GM12864 (cell line): ENCODE measurements at regions not wholly inside any gene's neighbourhood (a gene's known extent, or its start where the extent isn't known, plus 50 kb on each side); places are given as distances from the start of the nearest gene placed in this dataset.

Experiments
- DNase-seq: peaks from one replicate; pipeline ENCODE4 v3.0.0-alpha.2; 2011; ENCODE audit warnings: low read depth
- H3K4me3 ChIP-seq: 2 replicates; pipeline ENCODE4 v1.5.1; 2011; ENCODE audit warnings: mild to moderate bottlenecking, low read depth, low read length, control low read depth
- TF ChIP-seq, protein P1 (sequence below): IDR thresholded peaks from 2 replicates; pipeline ENCODE4 v1.5.1; 2011; ENCODE audit warnings: low read depth, mild to moderate bottlenecking, moderate library complexity, low read length, control low read depth, inconsistent platforms; ENCODE audit errors: missing control alignments

DNA sequence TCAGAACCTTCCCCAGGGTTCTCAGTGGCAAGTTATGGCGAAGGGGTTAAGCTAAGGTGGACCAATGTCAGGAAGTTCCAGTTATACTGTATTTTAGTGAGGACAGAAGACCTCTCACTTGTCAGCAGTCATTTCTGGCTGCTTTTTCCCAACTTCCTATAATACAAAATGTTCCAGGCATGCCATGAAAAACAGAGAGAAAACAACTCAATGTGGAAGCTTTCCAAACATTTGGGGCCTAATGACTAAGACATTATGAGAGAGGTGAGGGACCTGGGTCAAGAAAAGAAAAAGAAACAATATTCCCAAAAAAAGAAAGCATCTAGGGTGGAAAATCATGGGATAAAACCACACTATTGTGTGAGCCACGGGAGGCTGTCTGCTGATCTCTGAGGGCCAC is 99.9 kb upstream of the MAP3K4 start:
- H3K4me3 ChIP-seq = no peak overlapping the region
- TF ChIP-seq, protein P1, sequence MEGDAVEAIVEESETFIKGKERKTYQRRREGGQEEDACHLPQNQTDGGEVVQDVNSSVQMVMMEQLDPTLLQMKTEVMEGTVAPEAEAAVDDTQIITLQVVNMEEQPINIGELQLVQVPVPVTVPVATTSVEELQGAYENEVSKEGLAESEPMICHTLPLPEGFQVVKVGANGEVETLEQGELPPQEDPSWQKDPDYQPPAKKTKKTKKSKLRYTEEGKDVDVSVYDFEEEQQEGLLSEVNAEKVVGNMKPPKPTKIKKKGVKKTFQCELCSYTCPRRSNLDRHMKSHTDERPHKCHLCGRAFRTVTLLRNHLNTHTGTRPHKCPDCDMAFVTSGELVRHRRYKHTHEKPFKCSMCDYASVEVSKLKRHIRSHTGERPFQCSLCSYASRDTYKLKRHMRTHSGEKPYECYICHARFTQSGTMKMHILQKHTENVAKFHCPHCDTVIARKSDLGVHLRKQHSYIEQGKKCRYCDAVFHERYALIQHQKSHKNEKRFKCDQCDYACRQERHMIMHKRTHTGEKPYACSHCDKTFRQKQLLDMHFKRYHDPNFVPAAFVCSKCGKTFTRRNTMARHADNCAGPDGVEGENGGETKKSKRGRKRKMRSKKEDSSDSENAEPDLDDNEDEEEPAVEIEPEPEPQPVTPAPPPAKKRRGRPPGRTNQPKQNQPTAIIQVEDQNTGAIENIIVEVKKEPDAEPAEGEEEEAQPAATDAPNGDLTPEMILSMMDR = no peak
- DNase-seq = no peak

DNA sequence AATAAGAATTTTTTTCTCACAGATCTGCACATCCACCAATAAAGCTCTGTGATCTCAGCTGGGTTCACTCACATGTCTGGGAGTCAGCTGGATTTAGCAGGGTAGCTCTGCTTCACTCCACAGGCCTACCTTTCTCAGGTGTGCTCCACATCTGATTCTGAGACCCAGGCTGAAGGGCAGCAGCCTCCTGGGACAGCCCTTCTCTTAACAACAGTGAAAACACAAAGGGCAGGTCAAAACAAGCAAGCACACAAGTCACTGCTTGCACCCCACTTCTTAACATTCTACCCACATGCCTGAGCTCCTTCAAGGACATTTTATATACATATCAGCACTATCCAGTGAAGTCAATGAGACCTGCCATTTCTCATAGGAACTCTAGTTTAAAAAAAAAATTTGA is 96.0 kb upstream of the MAP3K4 start:
- no peak for DNase-seq
- TF ChIP-seq, protein P1 = no peak
- no peak overlapping the region for H3K4me3 ChIP-seq

DNA sequence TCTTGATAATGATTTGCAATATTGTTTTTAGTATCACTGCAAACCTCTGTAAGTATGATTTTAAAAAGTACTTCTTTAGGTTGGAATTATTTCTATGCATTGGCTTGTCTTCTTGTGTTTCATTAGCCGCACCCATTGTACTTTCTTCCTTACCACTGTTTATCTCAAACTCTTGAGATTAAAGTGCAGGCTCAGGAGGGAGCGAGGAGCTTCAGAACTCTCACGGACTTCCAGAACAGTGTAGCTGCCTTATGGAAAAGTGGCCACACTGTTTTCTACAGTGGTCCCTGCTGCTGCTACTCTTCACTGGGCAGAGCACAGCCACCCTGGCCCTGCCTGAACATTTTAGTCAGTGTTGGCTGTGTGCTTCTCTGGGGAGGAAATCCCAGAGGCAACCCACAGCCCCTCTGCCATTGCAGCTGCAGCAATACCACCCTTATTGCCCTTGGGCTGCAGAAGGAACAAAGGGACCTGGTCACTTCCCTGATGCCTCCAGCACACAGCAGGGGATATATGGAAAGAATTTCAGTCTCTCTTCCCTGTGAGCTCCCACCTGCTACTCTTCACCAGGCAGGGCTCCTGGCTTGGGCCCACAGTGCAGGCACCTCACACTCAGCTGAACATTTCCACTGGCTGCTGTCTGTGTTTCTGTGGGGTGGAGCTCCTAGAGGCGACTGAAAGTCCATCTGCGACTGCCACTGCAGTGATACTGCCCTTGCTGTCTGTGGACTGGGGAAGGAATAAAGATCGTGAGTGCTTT is 91.7 kb upstream of the MAP3K4 start:
- no peak overlapping the region for H3K4me3 ChIP-seq
- TF ChIP-seq, protein P1 = no peak
- DNase-seq = no peak

DNA sequence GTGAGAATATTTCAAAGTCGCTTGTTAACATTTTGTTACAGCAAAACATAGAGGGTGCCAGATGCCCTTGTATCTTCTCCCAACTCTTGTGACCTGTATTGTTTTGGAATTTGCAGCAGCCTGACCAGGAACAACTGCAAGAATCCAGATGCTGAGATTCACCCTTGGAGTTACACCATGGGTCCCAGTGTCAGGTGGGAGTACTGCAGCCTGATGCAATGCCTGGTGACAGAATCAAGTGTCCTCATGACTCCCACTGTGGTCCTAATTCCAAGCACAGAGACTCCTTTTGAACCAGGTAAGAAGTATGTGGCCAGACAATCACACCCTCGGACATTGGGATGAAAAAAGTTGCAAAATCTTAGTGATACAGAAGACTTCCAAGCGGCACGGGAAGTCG is 79.6 kb upstream of the MAP3K4 start:
- H3K4me3 ChIP-seq = no peak overlapping the region
- TF ChIP-seq, protein P1 = no peak
- no peak for DNase-seq

GRCh38 chr6:160912411-160912810 is 79.2 kb upstream of the MAP3K4 start:
- TF ChIP-seq, protein P1 = no peak
- DNase-seq = no peak

GRCh38 chr6:160917572-160917971 is 74.0 kb upstream of the MAP3K4 start:
- TF ChIP-seq, protein P1 = no peak

More at GRCh38 chr6:160912411-160912810, 79.2 kb upstream of the MAP3K4 start:
- H3K4me3 ChIP-seq = no peak overlapping the region

DNA sequence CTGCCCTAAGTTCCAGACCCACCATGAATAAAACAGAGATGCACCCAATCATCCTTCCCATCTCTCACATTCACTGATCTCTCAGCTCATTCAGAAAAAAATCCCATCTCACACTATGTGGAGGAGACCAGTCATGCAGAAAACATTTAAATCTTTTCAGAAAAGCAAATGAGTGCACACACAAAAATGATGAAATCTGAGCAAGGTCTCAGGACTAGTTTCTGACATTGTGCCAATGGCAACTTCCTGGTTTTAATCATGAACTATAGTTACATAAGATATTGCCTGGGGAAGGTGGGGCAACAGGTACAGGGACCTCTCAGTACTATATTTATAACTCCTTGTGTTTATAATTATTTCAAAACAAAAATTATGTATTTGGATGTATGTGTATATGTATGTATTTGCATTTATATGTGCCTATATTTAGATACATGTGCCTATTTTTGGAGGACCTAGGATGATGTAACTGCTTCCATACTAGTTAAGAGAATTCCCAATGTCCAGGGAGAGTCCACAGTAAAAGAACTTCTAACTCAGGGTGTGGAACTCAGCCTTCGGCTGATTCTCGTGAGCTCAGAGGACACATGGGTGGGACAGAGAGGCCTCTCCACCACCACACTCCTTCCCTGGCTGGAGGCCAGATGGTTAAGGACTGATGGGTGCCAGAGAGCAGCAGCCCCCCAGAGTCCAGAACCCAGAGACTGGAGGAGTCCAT is 71.7 kb upstream of the MAP3K4 start:
- TF ChIP-seq, protein P1 = no peak
- no peak overlapping the region for H3K4me3 ChIP-seq
- DNase-seq = no peak

More at GRCh38 chr6:160917572-160917971, 74.0 kb upstream of the MAP3K4 start:
- DNase-seq = no peak
- H3K4me3 ChIP-seq = no peak overlapping the region
